Neural progenitor cell (in vitro differentiated cells): ENCODE measurements at regions not wholly inside any gene's neighbourhood (a gene's known extent, or its start where the extent isn't known, plus 50 kb on each side); places are given as distances from the start of the nearest gene placed in this dataset.

Source experiments
- DNase-seq: peaks from one replicate; pipeline ENCODE4 v3.0.0-alpha.2; 2016; ENCODE audit warnings: low spot score
- H2AFZ ChIP-seq: fragments of 200-600 bp; sonication (generic); replicated peaks from 2 replicates; pipeline ENCODE4 v1.6.1; 2016; ENCODE audit warnings: antibody characterized with exemption
- H3F3A ChIP-seq: fragments of 200-600 bp; sonication (generic); 2 replicates; pipeline ENCODE4 v1.6.1; 2016; ENCODE audit warnings: antibody characterized with exemption, low read depth
- H3K27ac ChIP-seq: fragments of 200-600 bp; sonication (generic); 2 replicates; pipeline ENCODE4 v1.5.1; 2016; ENCODE audit warnings: mild to moderate bottlenecking
- H3K27me3 ChIP-seq: fragments of 200-600 bp; sonication (generic); 2 replicates; pipeline ENCODE4 v1.6.1; 2016; ENCODE audit warnings: mild to moderate bottlenecking, moderate library complexity
- H3K36me3 ChIP-seq: fragments of 200-600 bp; sonication (generic); 2 replicates; pipeline ENCODE4 v1.5.1; 2016
- H3K4me1 ChIP-seq: fragments of 200-600 bp; sonication (generic); 2 replicates; pipeline ENCODE4 v1.6.1; 2016; ENCODE audit warnings: mixed run types
- H3K4me2 ChIP-seq: fragments of 200-600 bp; sonication (generic); 2 replicates; pipeline ENCODE4 v1.6.1; 2016
- H3K4me3 ChIP-seq: fragments of 200-600 bp; sonication (generic); 2 replicates; pipeline ENCODE4 v1.5.1; 2016
- H3K79me2 ChIP-seq: fragments of 200-600 bp; sonication (generic); 2 replicates; pipeline ENCODE4 v1.6.1; 2016; ENCODE audit warnings: low read depth
- H3K9ac ChIP-seq: fragments of 200-600 bp; sonication (generic); 2 replicates; pipeline ENCODE4 v1.6.1; 2016
- H3K9me3 ChIP-seq: fragments of 200-600 bp; sonication (generic); 2 replicates; pipeline ENCODE4 v1.5.1; 2016; ENCODE audit warnings: low read depth
- H4K20me1 ChIP-seq: fragments of 200-600 bp; sonication (generic); 2 replicates; pipeline ENCODE4 v1.6.1; 2016; ENCODE audit warnings: low read depth
- H3K27ac Mint-ChIP-seq: 3 replicates; pipeline ENCODE4 v1.8.0; 2021; ENCODE audit warnings: mixed read lengths
- H3K27me3 Mint-ChIP-seq: 2 replicates; pipeline ENCODE4 v1.8.0; 2022; ENCODE audit warnings: low read depth, mild to moderate bottlenecking, inconsistent platforms, moderate library complexity, mixed read lengths; ENCODE audit not compliant: insufficient read depth
- H3K36me3 Mint-ChIP-seq: 3 replicates; pipeline ENCODE4 v1.8.0; 2021; ENCODE audit warnings: mixed read lengths
- H3K4me1 Mint-ChIP-seq: 3 replicates; pipeline ENCODE4 v1.8.0; 2021; ENCODE audit warnings: mixed read lengths
- H3K4me3 Mint-ChIP-seq: 3 replicates; pipeline ENCODE4 v1.8.0; 2021; ENCODE audit warnings: mild to moderate bottlenecking, moderate library complexity, mixed read lengths
- H3K9me3 Mint-ChIP-seq: 3 replicates; pipeline ENCODE4 v1.8.0; 2020; ENCODE audit warnings: mixed read lengths
- EZH2 ChIP-seq: fragments of 200-600 bp; sonication (generic); IDR thresholded peaks from 2 replicates; pipeline ENCODE4 v1.6.1; 2017; ENCODE audit warnings: antibody characterized with exemption, mild to moderate bottlenecking, moderate library complexity
- EZH2phosphoT487 ChIP-seq: fragments of 200-600 bp; sonication (generic); IDR thresholded peaks from 2 replicates; pipeline ENCODE4 v1.6.1; 2017; ENCODE audit warnings: antibody characterized with exemption
- TF ChIP-seq, protein P1 (sequence below): fragments of 200-600 bp; sonication (generic); IDR thresholded peaks from 2 replicates; pipeline ENCODE4 v1.5.1; 2017; ENCODE audit warnings: antibody characterized with exemption, mild to moderate bottlenecking

GRCh38 chrX:145694048-145694447 is 123.6 kb upstream of the SLITRK2 start:
- Mint-ChIP-seq H3K27ac (no peak overlapping the region), H3K9me3 (peaks cover 5% of the 10 kb centered on the region), H3K4me1 (no peaks in the 10 kb centered on the region), H3K4me3 (no peak overlapping the region), H3K36me3 (no peaks in the 10 kb centered on the region), H3K27me3 (peaks cover 3% of the 10 kb centered on the region)
- H2AFZ ChIP-seq = no peak overlapping the region
- H3K9ac ChIP-seq = no peak overlapping the region
- H4K20me1 ChIP-seq = no peaks in the 10 kb centered on the region
- H3K4me2 ChIP-seq = no peak overlapping the region
- H3K27me3 ChIP-seq = no peaks in the 10 kb centered on the region
- no peak overlapping the region for H3K4me3 ChIP-seq
- TF ChIP-seq EZH2phosphoT487 = no peak
- TF ChIP-seq EZH2 = no peak
- TF ChIP-seq, protein P1, sequence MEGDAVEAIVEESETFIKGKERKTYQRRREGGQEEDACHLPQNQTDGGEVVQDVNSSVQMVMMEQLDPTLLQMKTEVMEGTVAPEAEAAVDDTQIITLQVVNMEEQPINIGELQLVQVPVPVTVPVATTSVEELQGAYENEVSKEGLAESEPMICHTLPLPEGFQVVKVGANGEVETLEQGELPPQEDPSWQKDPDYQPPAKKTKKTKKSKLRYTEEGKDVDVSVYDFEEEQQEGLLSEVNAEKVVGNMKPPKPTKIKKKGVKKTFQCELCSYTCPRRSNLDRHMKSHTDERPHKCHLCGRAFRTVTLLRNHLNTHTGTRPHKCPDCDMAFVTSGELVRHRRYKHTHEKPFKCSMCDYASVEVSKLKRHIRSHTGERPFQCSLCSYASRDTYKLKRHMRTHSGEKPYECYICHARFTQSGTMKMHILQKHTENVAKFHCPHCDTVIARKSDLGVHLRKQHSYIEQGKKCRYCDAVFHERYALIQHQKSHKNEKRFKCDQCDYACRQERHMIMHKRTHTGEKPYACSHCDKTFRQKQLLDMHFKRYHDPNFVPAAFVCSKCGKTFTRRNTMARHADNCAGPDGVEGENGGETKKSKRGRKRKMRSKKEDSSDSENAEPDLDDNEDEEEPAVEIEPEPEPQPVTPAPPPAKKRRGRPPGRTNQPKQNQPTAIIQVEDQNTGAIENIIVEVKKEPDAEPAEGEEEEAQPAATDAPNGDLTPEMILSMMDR = no peak
- no peak for DNase-seq
- H3K9me3 ChIP-seq = no peaks in the 10 kb centered on the region
- H3K27ac ChIP-seq = no peak overlapping the region
- no peaks in the 10 kb centered on the region for H3K79me2 ChIP-seq
- H3K36me3 ChIP-seq = no peaks in the 10 kb centered on the region
- no peaks in the 10 kb centered on the region for H3F3A ChIP-seq
- H3K4me1 ChIP-seq = no peaks in the 10 kb centered on the region

- Mint-ChIP-seq H3K36me3 (no peaks in the 10 kb centered on the region), H3K27ac (no peak overlapping the region), H3K4me1 (no peaks in the 10 kb centered on the region), H3K27me3 (peaks cover 2% of the 10 kb centered on the region), H3K4me3 (no peak overlapping the region), H3K9me3 (peaks cover 5% of the 10 kb centered on the region)
- Histone ChIP-seq H4K20me1 (no peaks in the 10 kb centered on the region), H3K9ac (no peak overlapping the region), H3K4me2 (no peak overlapping the region), H2AFZ (no peak overlapping the region), H3K9me3 (no peaks in the 10 kb centered on the region), H3K4me1 (no peaks in the 10 kb centered on the region), H3K4me3 (no peak overlapping the region), H3K27ac (no peak overlapping the region), H3K36me3 (no peaks in the 10 kb centered on the region), H3F3A (no peaks in the 10 kb centered on the region), H3K79me2 (no peaks in the 10 kb centered on the region), H3K27me3 (no peaks in the 10 kb centered on the region)
- TF ChIP-seq, protein P1 = no peak
- TF ChIP-seq EZH2phosphoT487 (no peak), EZH2 (no peak)
- no peak for DNase-seq
Observed at GRCh38 chrX:145715641-145716138, 101.9 kb upstream of the SLITRK2 start.

- no peaks in the 10 kb centered on the region for H3K79me2 ChIP-seq
- no peaks in the 10 kb centered on the region for H3K36me3 Mint-ChIP-seq
- no peak overlapping the region for H3K27ac Mint-ChIP-seq
- H4K20me1 ChIP-seq = no peaks in the 10 kb centered on the region
- TF ChIP-seq EZH2 = no peak
- TF ChIP-seq EZH2phosphoT487 = no peak
- TF ChIP-seq, protein P1 = no peak
- H3K27ac ChIP-seq = no peak overlapping the region
- H3K4me2 ChIP-seq = no peak overlapping the region
- H3K4me3 ChIP-seq = no peak overlapping the region
- no peaks in the 10 kb centered on the region for H3K4me1 ChIP-seq
- H3K9ac ChIP-seq = no peak overlapping the region
- H3K27me3 ChIP-seq = no peaks in the 10 kb centered on the region
- H3K4me3 Mint-ChIP-seq = no peak overlapping the region
- no peak for DNase-seq
- no peak overlapping the region for H2AFZ ChIP-seq
- H3K27me3 Mint-ChIP-seq = peaks cover 2% of the 10 kb centered on the region
- H3K9me3 Mint-ChIP-seq = peaks cover 5% of the 10 kb centered on the region
- H3K9me3 ChIP-seq = no peaks in the 10 kb centered on the region
- no peaks in the 10 kb centered on the region for H3K4me1 Mint-ChIP-seq
- H3K36me3 ChIP-seq = no peaks in the 10 kb centered on the region
- no peaks in the 10 kb centered on the region for H3F3A ChIP-seq
Observed at GRCh38 chrX:145716226-145716625, 101.4 kb upstream of the SLITRK2 start.
